HEK293 (cell line): ENCODE measurements at regions not wholly inside any gene's neighbourhood (a gene's known extent, or its start where the extent isn't known, plus 50 kb on each side); places are given as distances from the start of the nearest gene placed in this dataset.

Experiments
- CTCF ChIP-seq: fragments of 450-650 bp; formaldehyde crosslinking; IDR thresholded peaks from 2 replicates; pipeline ENCODE4 v1.5.1; 2016; ENCODE audit warnings: missing biosample characterization, missing genetic modification characterization
- PRDM6 ChIP-seq: fragments of 450-650 bp; formaldehyde crosslinking; IDR thresholded peaks from 2 replicates; pipeline ENCODE4 v1.5.1; 2017; ENCODE audit warnings: missing biosample characterization, missing genetic modification characterization
- YY1 ChIP-seq: fragments of 450-650 bp; formaldehyde crosslinking; IDR thresholded peaks from 2 replicates; pipeline ENCODE4 v1.5.1; 2018; ENCODE audit warnings: missing biosample characterization, missing genetic modification characterization
- ZNF221 ChIP-seq: fragments of 450-650 bp; formaldehyde crosslinking; IDR thresholded peaks from 2 replicates; pipeline ENCODE4 v1.5.1; 2017; ENCODE audit warnings: missing biosample characterization, missing genetic modification characterization, borderline replicate concordance
- ZNF707 ChIP-seq: fragments of 450-650 bp; formaldehyde crosslinking; IDR thresholded peaks from 2 replicates; pipeline ENCODE4 v1.5.1; 2016; ENCODE audit warnings: missing biosample characterization, missing genetic modification characterization
- ZNF776 ChIP-seq: fragments of 450-650 bp; formaldehyde crosslinking; IDR thresholded peaks from 2 replicates; pipeline ENCODE4 v1.5.0; 2017; ENCODE audit warnings: missing biosample characterization, missing genetic modification characterization, borderline replicate concordance
- ZSCAN16 ChIP-seq: fragments of 450-650 bp; formaldehyde crosslinking; IDR thresholded peaks from 2 replicates; pipeline ENCODE4 v1.5.1; 2016; ENCODE audit warnings: missing biosample characterization, missing genetic modification characterization
- ZSCAN5A ChIP-seq: fragments of 450-650 bp; formaldehyde crosslinking; IDR thresholded peaks from 2 replicates; pipeline ENCODE4 v1.5.1; 2016; ENCODE audit warnings: missing biosample characterization, missing genetic modification characterization

- TF ChIP-seq CTCF (tag by site-specific recombination): no peak
- no peak for TF ChIP-seq YY1 (tag by site-specific recombination)
- no peak for TF ChIP-seq ZNF707 (tag by site-specific recombination)
- TF ChIP-seq ZNF221: no peak
- no peak for TF ChIP-seq PRDM6 (tag by site-specific recombination)
- TF ChIP-seq ZSCAN5A (tag by site-specific recombination): no peak
- no peak for TF ChIP-seq ZNF776
- TF ChIP-seq ZSCAN16 (tag by site-specific recombination): no peak
Measured at GRCh38 chr14:22434901-22435550, 154.0 kb downstream of the DAD1 start.
